ENCODE measurements at regions not wholly inside any gene's neighbourhood (a gene's known extent, or its start where the extent isn't known, plus 50 kb on each side); places are given as distances from the start of the nearest gene placed in this dataset.

DNA sequence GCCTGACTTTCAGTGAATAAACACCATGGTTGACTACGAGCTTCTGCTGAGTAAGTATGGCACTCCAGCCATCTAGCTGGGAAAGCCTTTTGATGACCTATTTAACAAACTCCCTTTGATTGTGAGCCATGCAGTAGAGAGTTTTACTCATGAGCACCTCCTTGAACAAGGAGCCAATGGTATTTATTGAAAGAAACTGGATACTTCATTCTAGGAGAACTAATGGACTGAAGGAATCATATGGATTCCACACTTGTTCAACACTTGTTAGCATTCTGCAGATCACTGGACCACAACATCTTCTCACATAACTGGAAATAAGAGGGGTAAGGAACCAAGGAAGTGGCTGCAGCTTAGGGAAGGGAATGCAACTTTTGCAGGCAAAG is 320.9 kb upstream of the ETAA1 start:
- Histone ChIP-seq H3K4me3 (no peak overlapping the region), H3K36me3 (no peaks in the 10 kb centered on the region), H3K27me3 (no peaks in the 10 kb centered on the region), H3K9me3 (replicated peaks in 1 of 11) (peaks cover 0 to 8% (median 0%) of the 10 kb centered on the region in 11 experiments; a peak in 3 of 22 replicates), H3K4me1 (no peaks in the 10 kb centered on the region), H3K9ac (no peak overlapping the region), H4K20me1 (no peaks in the 10 kb centered on the region), H3K27ac (no peak overlapping the region), H3K4me2 (no peak overlapping the region)
- no peak for TF ChIP-seq Cebpa-rat (IDR thresholded peaks at IDR 0.05)

DNA sequence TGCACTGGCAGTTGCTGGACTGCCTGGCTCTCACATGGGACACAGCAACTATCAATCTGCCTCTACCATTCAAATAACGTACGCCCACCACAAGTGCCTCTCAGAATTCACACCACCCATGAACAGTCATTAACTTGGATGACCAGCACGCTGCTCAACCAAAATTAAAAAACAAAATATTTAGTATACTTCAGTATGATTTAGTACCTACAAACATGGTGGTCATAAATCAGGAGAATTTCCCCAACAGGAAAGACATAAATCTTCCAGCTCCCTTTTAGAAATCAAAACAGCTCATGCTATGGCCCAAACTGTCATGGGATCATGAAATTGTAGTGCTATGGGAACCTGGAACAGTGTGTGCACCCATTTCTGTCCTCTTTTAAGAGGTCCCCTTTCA is 317.4 kb upstream of the ETAA1 start:
- Histone ChIP-seq H4K20me1 (no peaks in the 10 kb centered on the region), H3K9me3 (replicated peaks in 1 of 11) (peaks cover 0 to 8% (median 0%) of the 10 kb centered on the region in 11 experiments; a peak in 3 of 22 replicates), H3K4me3 (no peak overlapping the region), H3K36me3 (no peaks in the 10 kb centered on the region), H3K27ac (no peak overlapping the region), H3K4me2 (no peak overlapping the region), H3K9ac (no peak overlapping the region), H3K27me3 (no peaks in the 10 kb centered on the region), H3K4me1 (no peaks in the 10 kb centered on the region)
- TF ChIP-seq Cebpa-rat (IDR thresholded peaks at IDR 0.05) = no peak

DNA sequence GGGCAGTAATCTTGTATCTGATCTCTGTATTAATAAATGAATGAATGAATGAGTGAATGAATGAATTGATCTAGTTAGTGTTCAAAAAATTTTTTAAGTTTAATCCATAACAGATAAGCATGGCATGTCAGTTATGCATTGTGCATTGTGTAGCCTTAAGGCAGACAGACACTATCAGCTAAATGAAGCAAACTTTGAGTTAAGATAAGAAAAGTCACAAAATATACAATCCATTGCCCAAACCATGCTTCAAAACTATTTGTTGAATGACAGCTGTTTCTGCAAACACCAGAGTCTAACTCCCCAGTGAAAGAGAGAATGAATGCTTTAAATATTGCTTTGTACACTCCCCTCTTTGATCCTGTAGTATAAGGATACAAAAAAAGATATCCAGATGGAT is 314.3 kb upstream of the ETAA1 start:
- Histone ChIP-seq H3K9ac (no peak overlapping the region), H3K9me3 (replicated peaks in 1 of 11) (peaks cover 0 to 8% (median 0%) of the 10 kb centered on the region in 11 experiments; a peak in 3 of 22 replicates), H3K4me3 (no peak overlapping the region), H3K4me2 (no peak overlapping the region), H4K20me1 (no peaks in the 10 kb centered on the region), H3K27me3 (no peaks in the 10 kb centered on the region), H3K27ac (no peak overlapping the region), H3K4me1 (no peaks in the 10 kb centered on the region), H3K36me3 (no peaks in the 10 kb centered on the region)
- no peak for TF ChIP-seq Cebpa-rat (IDR thresholded peaks at IDR 0.05)

DNA sequence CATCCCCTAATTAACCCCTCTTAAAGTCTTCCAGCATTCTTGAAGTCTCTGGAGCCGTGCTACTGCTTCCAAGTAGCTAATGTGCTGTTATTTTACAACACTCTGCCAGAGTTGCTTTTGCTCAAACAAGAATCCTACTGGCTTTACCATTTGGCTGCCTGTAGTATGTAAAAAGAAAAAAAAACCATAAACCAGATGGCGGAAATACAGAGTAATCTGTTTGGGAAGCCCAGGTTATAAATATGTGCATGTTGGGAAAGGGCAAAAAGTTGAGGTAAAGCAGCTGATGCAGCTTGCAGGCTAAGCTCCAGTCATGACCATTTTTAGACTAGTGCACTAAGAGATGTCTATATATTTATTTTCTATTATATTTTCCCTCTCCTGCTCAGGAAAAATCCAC is 313.2 kb upstream of the ETAA1 start:
- no peak overlapping the region for H3K9ac ChIP-seq
- H3K36me3 ChIP-seq = no peaks in the 10 kb centered on the region
- no peak for TF ChIP-seq Cebpa-rat (IDR thresholded peaks at IDR 0.05)
- no peak overlapping the region for H3K4me3 ChIP-seq
- H4K20me1 ChIP-seq = no peaks in the 10 kb centered on the region
- H3K27me3 ChIP-seq = no peaks in the 10 kb centered on the region
- H3K9me3 ChIP-seq (replicated peaks in 1 of 11) = peaks cover 0 to 8% (median 0%) of the 10 kb centered on the region in 11 experiments; a peak in 3 of 22 replicates
- no peaks in the 10 kb centered on the region for H3K4me1 ChIP-seq
- no peak overlapping the region for H3K4me2 ChIP-seq
- no peak overlapping the region for H3K27ac ChIP-seq

DNA sequence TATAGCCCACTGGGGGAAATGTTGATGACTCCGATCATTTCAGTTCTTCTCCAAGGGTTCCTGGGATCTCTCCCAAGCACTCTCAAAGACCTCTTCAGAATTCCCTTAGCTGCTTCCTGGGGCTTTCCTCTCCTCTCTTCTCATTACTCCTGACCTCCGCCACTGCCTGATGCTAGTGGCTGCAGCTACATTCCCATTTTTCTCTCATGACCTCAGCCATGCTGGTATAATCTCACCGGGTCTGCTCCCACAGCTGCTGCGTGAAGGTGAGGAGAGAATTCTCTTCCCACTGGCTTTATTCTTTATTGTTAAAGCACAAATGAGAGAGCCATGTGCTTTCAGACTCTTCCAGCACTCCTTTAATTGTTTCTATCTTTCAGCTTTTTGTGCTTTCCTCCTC is 312.0 kb upstream of the ETAA1 start:
- no peaks in the 10 kb centered on the region for H3K36me3 ChIP-seq
- no peaks in the 10 kb centered on the region for H3K27me3 ChIP-seq
- no peak for TF ChIP-seq Cebpa-rat (IDR thresholded peaks at IDR 0.05)
- H3K27ac ChIP-seq = no peak overlapping the region
- peaks cover 0 to 8% (median 0%) of the 10 kb centered on the region in 11 experiments; a peak in 3 of 22 replicates for H3K9me3 ChIP-seq (replicated peaks in 1 of 11)
- H3K4me3 ChIP-seq = no peak overlapping the region
- H3K4me1 ChIP-seq = no peaks in the 10 kb centered on the region
- H3K9ac ChIP-seq = no peak overlapping the region
- H3K4me2 ChIP-seq = no peak overlapping the region
- H4K20me1 ChIP-seq = no peaks in the 10 kb centered on the region

DNA sequence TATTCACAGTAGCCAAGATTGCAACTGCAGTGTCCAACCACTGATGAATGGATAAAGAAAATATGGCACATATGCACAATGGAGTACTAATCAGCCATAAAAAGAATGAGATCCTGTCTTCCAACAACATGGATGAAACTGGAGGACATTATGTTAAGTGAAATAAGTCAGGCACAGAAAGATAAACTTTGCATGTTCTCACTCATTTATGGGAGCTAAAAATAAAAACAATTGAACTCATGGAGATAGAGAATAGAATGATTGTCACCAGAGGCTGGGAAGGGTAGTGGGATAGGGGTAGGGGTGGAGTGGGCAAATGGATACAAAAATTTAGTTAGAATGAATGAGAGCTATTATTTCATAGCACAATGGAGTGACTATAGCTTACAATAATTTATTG is 305.5 kb upstream of the ETAA1 start:
- Histone ChIP-seq H3K27me3 (no peaks in the 10 kb centered on the region), H3K4me2 (no peak overlapping the region), H3K27ac (no peak overlapping the region), H3K9ac (no peak overlapping the region), H3K36me3 (no peaks in the 10 kb centered on the region), H3K4me1 (no peaks in the 10 kb centered on the region), H3K4me3 (no peak overlapping the region), H3K9me3 (replicated peaks in 1 of 11) (no peaks in the 10 kb centered on the region), H4K20me1 (no peaks in the 10 kb centered on the region)
- no peak for TF ChIP-seq Cebpa-rat (IDR thresholded peaks at IDR 0.05)

DNA sequence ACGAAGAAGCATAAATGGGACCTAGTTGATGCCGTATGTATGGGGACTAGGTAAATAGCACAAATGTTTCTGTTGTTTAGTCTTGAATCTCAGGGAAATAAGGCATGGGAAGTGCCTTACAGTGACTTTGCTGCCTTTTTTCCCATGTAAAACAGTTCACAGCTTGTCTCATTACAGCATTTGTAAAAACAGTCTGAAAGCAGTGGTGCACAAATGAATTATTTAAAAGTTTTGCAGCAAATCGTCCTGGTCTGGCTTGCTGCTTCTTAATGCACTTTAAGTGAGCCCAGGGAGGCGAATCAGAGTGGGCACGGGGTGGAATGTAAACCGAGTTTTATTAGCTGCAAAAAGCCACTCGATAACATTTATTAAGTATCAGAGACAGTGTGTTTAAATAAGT is 302.0 kb upstream of the ETAA1 start:
- no peak for TF ChIP-seq Cebpa-rat (IDR thresholded peaks at IDR 0.05)
- no peak overlapping the region for H3K9ac ChIP-seq
- H3K4me1 ChIP-seq = no peaks in the 10 kb centered on the region
- no peak overlapping the region for H3K27ac ChIP-seq
- H3K4me2 ChIP-seq = no peak overlapping the region
- no peaks in the 10 kb centered on the region for H4K20me1 ChIP-seq
- no peaks in the 10 kb centered on the region for H3K9me3 ChIP-seq (replicated peaks in 1 of 11)
- no peaks in the 10 kb centered on the region for H3K36me3 ChIP-seq
- no peaks in the 10 kb centered on the region for H3K27me3 ChIP-seq
- H3K4me3 ChIP-seq = no peak overlapping the region

DNA sequence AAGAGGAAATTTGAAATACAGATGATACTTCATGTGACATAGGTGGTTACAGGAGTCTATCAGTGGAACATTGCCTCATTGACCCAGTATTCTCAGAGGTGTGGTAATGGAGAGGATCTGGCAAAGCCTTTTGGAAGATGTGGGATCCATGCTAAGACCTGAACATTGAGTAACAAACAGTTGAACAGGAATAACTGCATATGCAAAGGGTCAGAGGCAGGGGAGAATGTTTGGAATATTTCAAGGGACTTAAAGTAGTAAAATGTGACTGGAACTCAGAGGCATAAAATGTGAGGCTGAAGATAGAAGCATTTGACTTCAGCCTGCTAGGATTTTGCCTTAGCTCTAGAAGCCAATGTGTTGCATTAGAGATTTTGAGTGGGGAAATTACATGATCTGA is 300.2 kb upstream of the ETAA1 start:
- no peaks in the 10 kb centered on the region for H4K20me1 ChIP-seq

DNA sequence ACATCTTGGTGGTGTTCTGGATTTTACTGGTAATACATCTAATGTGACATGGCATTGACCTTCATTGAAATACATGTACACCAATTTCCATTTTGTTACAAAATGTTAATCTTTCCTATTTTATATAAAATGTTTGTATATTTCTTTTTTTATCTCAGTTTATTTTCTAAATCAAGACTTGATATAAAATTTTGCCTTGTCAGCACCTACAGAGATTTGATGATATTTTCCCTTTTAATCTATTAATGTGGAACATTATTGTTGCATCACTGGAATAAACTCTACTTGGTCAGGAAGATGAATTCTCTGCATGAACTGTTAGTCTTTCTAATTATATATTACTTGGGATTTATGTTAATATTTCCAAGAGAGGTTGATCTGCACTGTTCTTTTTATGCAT is 294.0 kb upstream of the ETAA1 start:
- no peak overlapping the region for H3K4me3 ChIP-seq
- no peaks in the 10 kb centered on the region for H3K4me1 ChIP-seq
- TF ChIP-seq Cebpa-rat (IDR thresholded peaks at IDR 0.05) = no peak
- no peak overlapping the region for H3K9ac ChIP-seq
- no peak overlapping the region for H3K27ac ChIP-seq
- H3K9me3 ChIP-seq (replicated peaks in 1 of 11) = peaks cover 17 to 28% (median 24%) of the 10 kb centered on the region in 11 experiments
- H3K27me3 ChIP-seq = no peaks in the 10 kb centered on the region
- no peaks in the 10 kb centered on the region for H4K20me1 ChIP-seq
- H3K4me2 ChIP-seq = no peak overlapping the region
- H3K36me3 ChIP-seq = no peaks in the 10 kb centered on the region; a peak in 1 of 22 replicates

More for the DNA sequence above, 300.2 kb upstream of the ETAA1 start:
- no peak overlapping the region for H3K4me2 ChIP-seq
- H3K4me1 ChIP-seq = no peaks in the 10 kb centered on the region
- H3K27ac ChIP-seq = no peak overlapping the region
- H3K4me3 ChIP-seq = no peak overlapping the region
- no peaks in the 10 kb centered on the region for H3K36me3 ChIP-seq
- H3K9me3 ChIP-seq (replicated peaks in 1 of 11) = no peaks in the 10 kb centered on the region
- no peak for TF ChIP-seq Cebpa-rat (IDR thresholded peaks at IDR 0.05)
- no peak overlapping the region for H3K9ac ChIP-seq
- H3K27me3 ChIP-seq = no peaks in the 10 kb centered on the region

DNA sequence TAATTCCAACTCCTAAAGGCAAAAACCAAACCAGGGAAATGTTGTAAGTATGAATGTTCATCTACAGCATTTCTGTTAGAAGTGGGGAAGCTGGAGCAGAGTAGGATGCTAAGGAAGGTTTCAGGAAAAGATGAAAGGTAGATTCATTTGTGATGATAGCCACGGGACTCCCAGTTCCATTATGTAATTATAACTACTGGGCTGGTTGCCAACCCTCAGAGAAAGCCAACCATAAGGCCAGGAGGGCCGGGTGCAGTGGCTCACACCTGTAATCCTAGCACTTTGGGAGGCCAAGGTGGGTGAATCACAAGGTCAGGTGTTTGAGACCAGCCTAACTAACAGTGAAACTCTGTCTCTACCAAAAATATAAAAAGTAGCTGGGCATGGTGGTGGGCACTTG is 288.9 kb upstream of the ETAA1 start:
- peaks cover 17 to 23% (median 20%) of the 10 kb centered on the region in 11 experiments for H3K9me3 ChIP-seq (replicated peaks in 1 of 11)

More for the DNA sequence above, 288.9 kb upstream of the ETAA1 start:
- H3K4me2 ChIP-seq = no peak overlapping the region
- no peaks in the 10 kb centered on the region for H3K27me3 ChIP-seq
- H3K4me1 ChIP-seq = no peaks in the 10 kb centered on the region
- no peak for TF ChIP-seq Cebpa-rat (IDR thresholded peaks at IDR 0.05)
- H3K4me3 ChIP-seq = no peak overlapping the region
- no peak overlapping the region for H3K9ac ChIP-seq
- H4K20me1 ChIP-seq = no peaks in the 10 kb centered on the region
- H3K36me3 ChIP-seq = no peaks in the 10 kb centered on the region; a peak in 1 of 22 replicates
- H3K27ac ChIP-seq = no peak overlapping the region

Data from BLaER1 treated with 17β-estradiol and CSF1 and Interleukin-3, amounts not matched to agents 10 nM and 100 nM (cell line).